HCT116 (cell line): ENCODE measurements at regions not wholly inside any gene's neighbourhood (a gene's known extent, or its start where the extent isn't known, plus 50 kb on each side); places are given as distances from the start of the nearest gene placed in this dataset.

ENCODE experiments used
- ATAC-seq: fragments of 200-7000 bp; cut with Tn5 transposase; 2 replicates; pipeline ENCODE4 v1.9.1; 2020; ENCODE audit warnings: mild to moderate bottlenecking, moderate library complexity
- BruUV-seq: library from RNA; stranded (reverse); fragments of 400-500 nt; replicated peaks from 2 replicates; lab custom pipeline; 2021; lab: Mats Ljungman, UMichigan
- CTCF ChIA-PET: fragments of 300-600 bp; sonication (Branson Sonifier 250); formaldehyde crosslinking; loops from one replicate; lab custom pipeline; 2021; ENCODE audit warnings: antibody characterized with exemption; lab: Charles Lee
- POLR2A ChIA-PET: fragments of 300-600, 350-600 bp; sonication (Branson Sonifier 250); formaldehyde crosslinking; loops from one replicate; lab custom pipeline; 2021; ENCODE audit warnings: antibody characterized with exemption; lab: Charles Lee
- RAD21 ChIA-PET, 2 experiments: fragments of 300-600 bp; sonication (Branson Sonifier 250); formaldehyde crosslinking; loops; one replicate each; lab custom pipeline; 2023; ENCODE audit warnings: low total read pairs in 2 of 2; ENCODE audit not compliant: uncharacterized antibody in 2 of 2, unreplicated experiment in 2 of 2, low non-redundant PET in 1 of 2; lab: Charles Lee
- DNase-seq: peaks from one replicate; pipeline ENCODE4 v3.0.0-alpha.2; 2010; ENCODE audit warnings: low read depth, low spot score
- H2AFZ ChIP-seq: fragments of 200-600 bp; shearing (Covaris generic), sonication (generic); 2 replicates; pipeline ENCODE4 v1.6.1; 2017; ENCODE audit warnings: low read depth, mixed run types, mixed read lengths, antibody characterized with exemption, low read length; ENCODE audit not compliant: poor library complexity, severe bottlenecking
- H3K27ac ChIP-seq: 2 replicates; pipeline ENCODE4 v1.5.1; 2012; ENCODE audit warnings: low read depth, low read length
- H3K27me3 ChIP-seq: fragments of 200-600 bp; sonication (generic); 2 replicates; pipeline ENCODE4 v1.6.1; 2016; ENCODE audit warnings: mixed run types, low read length, mixed read lengths; ENCODE audit not compliant: insufficient read depth
- H3K36me3 ChIP-seq, 2 experiments: fragments of 200-500 bp in 1 of 2; fragments of 200-600 bp in 1 of 2; sonication (Bioruptor generic) in 1 of 2; sonication (generic) in 1 of 2; 2 replicates each; pipeline versions ENCODE4 v1.5.1 to v1.6.1; 2014 to 2016; ENCODE audit warnings: low read length in 2 of 2, inconsistent platforms in 1 of 2, mixed read lengths in 1 of 2, mixed run types in 1 of 2; ENCODE audit not compliant: insufficient read depth in 2 of 2, control insufficient read depth in 1 of 2
- H3K4me1 ChIP-seq, 2 experiments: fragments of 200-600 bp in 1 of 2; sonication (generic) in 1 of 2; 2 replicates each; pipeline versions ENCODE4 v1.5.1 to v1.6.1; 2012 to 2017; ENCODE audit warnings: low read length in 2 of 2, inconsistent platforms in 1 of 2, mild to moderate bottlenecking in 1 of 2, mixed read lengths in 1 of 2, mixed run types in 1 of 2, moderate library complexity in 1 of 2; ENCODE audit not compliant: insufficient read depth in 2 of 2, control insufficient read depth in 1 of 2
- H3K4me2 ChIP-seq: fragments of 200-600 bp; sonication (generic); 2 replicates; pipeline ENCODE4 v1.6.1; 2017; ENCODE audit warnings: mixed run types, low read length, mixed read lengths
- H3K4me3 ChIP-seq, 2 experiments: fragments of 200-600 bp in 1 of 2; sonication (generic) in 1 of 2; replicated peaks in 1 of 2; 2 replicates each; pipeline ENCODE4 v1.5.1; 2011 to 2016; ENCODE audit warnings: low read length in 2 of 2, control low read depth in 1 of 2, low read depth in 1 of 2, mild to moderate bottlenecking in 1 of 2, mixed read lengths in 1 of 2, mixed run types in 1 of 2
- H3K79me2 ChIP-seq: fragments of 200-600 bp; sonication (generic); 2 replicates; pipeline ENCODE4 v1.6.1; 2017; ENCODE audit warnings: mild to moderate bottlenecking, mixed run types, low read length, moderate library complexity, mixed read lengths; ENCODE audit not compliant: insufficient read depth
- H3K9ac ChIP-seq: fragments of 200-600 bp; sonication (generic); 2 replicates; pipeline ENCODE4 v1.6.1; 2016; ENCODE audit warnings: low read length, mixed read lengths
- H3K9me2 ChIP-seq: fragments of 200-600 bp; sonication (generic), shearing (Covaris generic); 2 replicates; pipeline ENCODE4 v1.6.1; 2017; ENCODE audit warnings: mixed run types, mild to moderate bottlenecking, moderate library complexity; ENCODE audit not compliant: insufficient read depth
- H3K9me3 ChIP-seq, 2 experiments: fragments of 200-500 bp in 1 of 2; fragments of 200-600 bp in 1 of 2; sonication (Bioruptor generic) in 1 of 2; sonication (generic) in 1 of 2; 2 replicates each; pipeline ENCODE4 v1.6.1; 2014 to 2017; ENCODE audit warnings: low read length in 2 of 2, mixed read lengths in 2 of 2, inconsistent platforms in 1 of 2, low read depth in 1 of 2, mild to moderate bottlenecking in 1 of 2, mixed run types in 1 of 2, moderate library complexity in 1 of 2; ENCODE audit not compliant: control insufficient read depth in 1 of 2, insufficient read depth in 1 of 2
- H4K20me1 ChIP-seq: fragments of 200-600 bp; sonication (generic), shearing (Covaris generic); 2 replicates; pipeline ENCODE4 v1.6.1; 2017; ENCODE audit warnings: mixed run types, mild to moderate bottlenecking, moderate library complexity; ENCODE audit not compliant: insufficient read depth
- ATF3 ChIP-seq: IDR thresholded peaks from 2 replicates; pipeline ENCODE4 v1.6.1; 2012
- CBX3 ChIP-seq: IDR thresholded peaks from 2 replicates; pipeline ENCODE4 v1.6.1; 2012; ENCODE audit warnings: low read depth
- CEBPB ChIP-seq: IDR thresholded peaks from 2 replicates; pipeline ENCODE4 v1.6.1; 2012; ENCODE audit warnings: low read depth
- EGR1 ChIP-seq: IDR thresholded peaks from 2 replicates; pipeline ENCODE4 v1.6.1; 2012; ENCODE audit warnings: low read depth
- ELF1 ChIP-seq: IDR thresholded peaks from 2 replicates; pipeline ENCODE4 v1.6.1; 2012; ENCODE audit warnings: low read depth, borderline replicate concordance
- EZH2 ChIP-seq: fragments of 200-600 bp; sonication (generic); IDR thresholded peaks from 2 replicates; pipeline ENCODE4 v1.6.1; 2017; ENCODE audit warnings: antibody characterized with exemption, mixed run types
- EZH2phosphoT487 ChIP-seq: fragments of 200-600 bp; IDR thresholded peaks from 2 replicates; pipeline ENCODE4 v1.6.1; 2018; ENCODE audit warnings: antibody characterized with exemption, borderline replicate concordance
- POLR2A ChIP-seq: IDR thresholded peaks from 2 replicates; pipeline ENCODE4 v1.7.0; 2011; ENCODE audit warnings: borderline replicate concordance; ENCODE audit not compliant: insufficient read depth, insufficient read length; ENCODE audit errors: extremely low read depth
- POLR2AphosphoS5 ChIP-seq: IDR thresholded peaks from 2 replicates; pipeline ENCODE4 v1.6.1; 2011; ENCODE audit warnings: mild to moderate bottlenecking, low read depth, low read length, moderate library complexity
- RAD21 ChIP-seq: IDR thresholded peaks from 2 replicates; pipeline ENCODE4 v1.6.1; 2012; ENCODE audit warnings: low read depth, mild to moderate bottlenecking
- SIN3A ChIP-seq: IDR thresholded peaks from 2 replicates; pipeline ENCODE4 v1.6.1; 2012; ENCODE audit warnings: low read depth
- SP1 ChIP-seq: IDR thresholded peaks from 2 replicates; pipeline ENCODE4 v1.6.1; 2012; ENCODE audit warnings: low read depth
- TCF7L2 ChIP-seq: IDR thresholded peaks from 2 replicates; pipeline ENCODE4 v1.7.0; 2011; ENCODE audit warnings: borderline replicate concordance, inconsistent platforms; ENCODE audit not compliant: insufficient read depth, insufficient read length; ENCODE audit errors: extremely low read depth
- YY1 ChIP-seq: IDR thresholded peaks from 2 replicates; pipeline ENCODE4 v1.6.1; 2011; ENCODE audit warnings: low read length, low read depth, moderate library complexity, mild to moderate bottlenecking; ENCODE audit not compliant: insufficient replicate concordance; ENCODE audit errors: extremely low read depth
- ZNF274 ChIP-seq: fragments of 200-500 bp; sonication (Bioruptor generic); IDR thresholded peaks from 2 replicates; pipeline ENCODE4 v1.6.1; 2014; ENCODE audit warnings: mild to moderate bottlenecking, low read depth, low read length, inconsistent platforms
- intact Hi-C: fragments of 100-400 bp; cut with micrococcal nuclease; formaldehyde crosslinking; loops from 2 replicates; pipeline ENCODE4 v1.10.0; 2022
- TF ChIP-seq, protein P1 (sequence below): IDR thresholded peaks from 2 replicates; pipeline ENCODE4 v1.6.1; 2012; ENCODE audit warnings: low read depth
- TF ChIP-seq, protein P2 (sequence below): IDR thresholded peaks from 2 replicates; pipeline ENCODE4 v1.6.1; 2012

DNA sequence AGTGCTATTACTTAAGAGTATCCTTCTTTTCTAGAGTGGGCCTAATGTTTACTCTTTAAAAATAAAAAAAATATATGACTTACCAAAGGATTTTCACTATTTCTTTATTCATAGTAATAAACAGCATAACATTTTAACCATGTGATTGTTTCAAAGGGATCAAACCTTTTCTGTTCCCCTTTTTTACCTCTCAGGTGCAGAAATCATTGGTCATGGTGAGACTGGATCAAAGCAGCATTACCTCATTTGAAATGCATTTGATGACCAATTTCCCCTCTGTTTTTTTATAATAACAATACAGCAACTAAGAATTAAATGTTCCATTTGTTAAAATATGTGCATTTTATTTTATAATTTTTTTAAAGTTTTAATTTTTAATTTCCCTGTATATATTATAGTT is 598.0 kb upstream of the RGMB start:
- DNase-seq = no peak
- Histone ChIP-seq H3K4me1 (no peaks in the 10 kb centered on the region), H3K36me3 (no peaks in the 10 kb centered on the region), H3K27me3 (no peaks in the 10 kb centered on the region), H3K4me3 (no peak overlapping the region)
- intact Hi-C loops = no loop called here
- BruUV-seq = no TSS peak
- TF ChIP-seq ELF1 (no peak), EGR1 (no peak), ZNF274 (no peak), CBX3 (no peak), TCF7L2 (no peak), EZH2phosphoT487 (no peak), CEBPB (no peak), EZH2 (no peak), YY1 (no peak), RAD21 (no peak), POLR2A (no peak), ATF3 (no peak), POLR2AphosphoS5 (no peak), SP1 (no peak), SIN3A (no peak)
- TF ChIP-seq, protein P1, sequence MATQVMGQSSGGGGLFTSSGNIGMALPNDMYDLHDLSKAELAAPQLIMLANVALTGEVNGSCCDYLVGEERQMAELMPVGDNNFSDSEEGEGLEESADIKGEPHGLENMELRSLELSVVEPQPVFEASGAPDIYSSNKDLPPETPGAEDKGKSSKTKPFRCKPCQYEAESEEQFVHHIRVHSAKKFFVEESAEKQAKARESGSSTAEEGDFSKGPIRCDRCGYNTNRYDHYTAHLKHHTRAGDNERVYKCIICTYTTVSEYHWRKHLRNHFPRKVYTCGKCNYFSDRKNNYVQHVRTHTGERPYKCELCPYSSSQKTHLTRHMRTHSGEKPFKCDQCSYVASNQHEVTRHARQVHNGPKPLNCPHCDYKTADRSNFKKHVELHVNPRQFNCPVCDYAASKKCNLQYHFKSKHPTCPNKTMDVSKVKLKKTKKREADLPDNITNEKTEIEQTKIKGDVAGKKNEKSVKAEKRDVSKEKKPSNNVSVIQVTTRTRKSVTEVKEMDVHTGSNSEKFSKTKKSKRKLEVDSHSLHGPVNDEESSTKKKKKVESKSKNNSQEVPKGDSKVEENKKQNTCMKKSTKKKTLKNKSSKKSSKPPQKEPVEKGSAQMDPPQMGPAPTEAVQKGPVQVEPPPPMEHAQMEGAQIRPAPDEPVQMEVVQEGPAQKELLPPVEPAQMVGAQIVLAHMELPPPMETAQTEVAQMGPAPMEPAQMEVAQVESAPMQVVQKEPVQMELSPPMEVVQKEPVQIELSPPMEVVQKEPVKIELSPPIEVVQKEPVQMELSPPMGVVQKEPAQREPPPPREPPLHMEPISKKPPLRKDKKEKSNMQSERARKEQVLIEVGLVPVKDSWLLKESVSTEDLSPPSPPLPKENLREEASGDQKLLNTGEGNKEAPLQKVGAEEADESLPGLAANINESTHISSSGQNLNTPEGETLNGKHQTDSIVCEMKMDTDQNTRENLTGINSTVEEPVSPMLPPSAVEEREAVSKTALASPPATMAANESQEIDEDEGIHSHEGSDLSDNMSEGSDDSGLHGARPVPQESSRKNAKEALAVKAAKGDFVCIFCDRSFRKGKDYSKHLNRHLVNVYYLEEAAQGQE = no peak
- TF ChIP-seq, protein P2, sequence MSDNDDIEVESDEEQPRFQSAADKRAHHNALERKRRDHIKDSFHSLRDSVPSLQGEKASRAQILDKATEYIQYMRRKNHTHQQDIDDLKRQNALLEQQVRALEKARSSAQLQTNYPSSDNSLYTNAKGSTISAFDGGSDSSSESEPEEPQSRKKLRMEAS = no peak
- TF ChIP-seq, all 23 proteins: peak for 0
- RAD21 ChIA-PET = no interaction called here
- H3K27ac ChIP-seq = no peak overlapping the region
- H4K20me1 ChIP-seq = no peaks in the 10 kb centered on the region; the same call in 1 of the 2 replicates
- no peak overlapping the region for H3K4me2 ChIP-seq
- no peaks in the 10 kb centered on the region for H3K9me3 ChIP-seq
- CTCF ChIA-PET = no interaction called here
- no peak overlapping the region for H2AFZ ChIP-seq
- H3K79me2 ChIP-seq = no peaks in the 10 kb centered on the region
- no peaks in the 10 kb centered on the region for H3K9me2 ChIP-seq
- POLR2A ChIA-PET = no interaction called here
- ATAC-seq = no peak
- H3K9ac ChIP-seq = no peak overlapping the region
